ENCODE measurements at regions not wholly inside any gene's neighbourhood (a gene's known extent, or its start where the extent isn't known, plus 50 kb on each side); places are given as distances from the start of the nearest gene placed in this dataset.
A peak's percentile ranks its signal among the peaks of the same experiment; 100 is the strongest.

DNA sequence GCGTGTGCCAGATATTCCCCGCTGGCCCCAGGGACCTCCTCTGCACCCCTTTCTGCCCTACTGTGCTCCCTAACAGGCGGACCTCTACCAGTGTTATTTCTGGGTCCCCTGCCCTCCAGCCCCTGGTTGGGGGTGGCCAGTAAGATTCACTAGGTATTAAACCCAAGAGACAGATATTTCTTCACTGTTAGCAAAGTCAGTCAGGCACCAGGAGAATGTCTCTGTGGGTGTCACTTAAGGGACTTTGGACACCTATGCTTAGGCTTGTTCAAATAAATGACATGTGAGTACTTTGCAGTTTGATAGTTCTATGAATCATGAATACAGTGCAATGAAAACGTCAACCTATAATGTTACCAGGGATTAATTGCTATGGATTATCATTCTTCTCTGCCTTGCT is 234.3 kb upstream of the IGFBP3 start (continued):
- TF ChIP-seq, protein P1, sequence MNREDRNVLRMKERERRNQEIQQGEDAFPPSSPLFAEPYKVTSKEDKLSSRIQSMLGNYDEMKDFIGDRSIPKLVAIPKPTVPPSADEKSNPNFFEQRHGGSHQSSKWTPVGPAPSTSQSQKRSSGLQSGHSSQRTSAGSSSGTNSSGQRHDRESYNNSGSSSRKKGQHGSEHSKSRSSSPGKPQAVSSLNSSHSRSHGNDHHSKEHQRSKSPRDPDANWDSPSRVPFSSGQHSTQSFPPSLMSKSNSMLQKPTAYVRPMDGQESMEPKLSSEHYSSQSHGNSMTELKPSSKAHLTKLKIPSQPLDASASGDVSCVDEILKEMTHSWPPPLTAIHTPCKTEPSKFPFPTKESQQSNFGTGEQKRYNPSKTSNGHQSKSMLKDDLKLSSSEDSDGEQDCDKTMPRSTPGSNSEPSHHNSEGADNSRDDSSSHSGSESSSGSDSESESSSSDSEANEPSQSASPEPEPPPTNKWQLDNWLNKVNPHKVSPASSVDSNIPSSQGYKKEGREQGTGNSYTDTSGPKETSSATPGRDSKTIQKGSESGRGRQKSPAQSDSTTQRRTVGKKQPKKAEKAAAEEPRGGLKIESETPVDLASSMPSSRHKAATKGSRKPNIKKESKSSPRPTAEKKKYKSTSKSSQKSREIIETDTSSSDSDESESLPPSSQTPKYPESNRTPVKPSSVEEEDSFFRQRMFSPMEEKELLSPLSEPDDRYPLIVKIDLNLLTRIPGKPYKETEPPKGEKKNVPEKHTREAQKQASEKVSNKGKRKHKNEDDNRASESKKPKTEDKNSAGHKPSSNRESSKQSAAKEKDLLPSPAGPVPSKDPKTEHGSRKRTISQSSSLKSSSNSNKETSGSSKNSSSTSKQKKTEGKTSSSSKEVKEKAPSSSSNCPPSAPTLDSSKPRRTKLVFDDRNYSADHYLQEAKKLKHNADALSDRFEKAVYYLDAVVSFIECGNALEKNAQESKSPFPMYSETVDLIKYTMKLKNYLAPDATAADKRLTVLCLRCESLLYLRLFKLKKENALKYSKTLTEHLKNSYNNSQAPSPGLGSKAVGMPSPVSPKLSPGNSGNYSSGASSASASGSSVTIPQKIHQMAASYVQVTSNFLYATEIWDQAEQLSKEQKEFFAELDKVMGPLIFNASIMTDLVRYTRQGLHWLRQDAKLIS (CRISPR knock-in tag; IDR thresholded peaks at IDR 0.05; ENCODE audit: borderline replicate concordance), result no peak
- no peak for TF ChIP-seq NFATC4 (CRISPR knock-in tag; IDR thresholded peaks at IDR 0.05)
- TF ChIP-seq, protein P2, sequence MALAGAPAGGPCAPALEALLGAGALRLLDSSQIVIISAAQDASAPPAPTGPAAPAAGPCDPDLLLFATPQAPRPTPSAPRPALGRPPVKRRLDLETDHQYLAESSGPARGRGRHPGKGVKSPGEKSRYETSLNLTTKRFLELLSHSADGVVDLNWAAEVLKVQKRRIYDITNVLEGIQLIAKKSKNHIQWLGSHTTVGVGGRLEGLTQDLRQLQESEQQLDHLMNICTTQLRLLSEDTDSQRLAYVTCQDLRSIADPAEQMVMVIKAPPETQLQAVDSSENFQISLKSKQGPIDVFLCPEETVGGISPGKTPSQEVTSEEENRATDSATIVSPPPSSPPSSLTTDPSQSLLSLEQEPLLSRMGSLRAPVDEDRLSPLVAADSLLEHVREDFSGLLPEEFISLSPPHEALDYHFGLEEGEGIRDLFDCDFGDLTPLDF (CRISPR knock-in tag; IDR thresholded peaks at IDR 0.05), result no peak
- no peak for TF ChIP-seq IRF2 (CRISPR knock-in tag; IDR thresholded peaks at IDR 0.05; ENCODE audit: borderline replicate concordance, low read depth)
- TF ChIP-seq, protein P3, sequence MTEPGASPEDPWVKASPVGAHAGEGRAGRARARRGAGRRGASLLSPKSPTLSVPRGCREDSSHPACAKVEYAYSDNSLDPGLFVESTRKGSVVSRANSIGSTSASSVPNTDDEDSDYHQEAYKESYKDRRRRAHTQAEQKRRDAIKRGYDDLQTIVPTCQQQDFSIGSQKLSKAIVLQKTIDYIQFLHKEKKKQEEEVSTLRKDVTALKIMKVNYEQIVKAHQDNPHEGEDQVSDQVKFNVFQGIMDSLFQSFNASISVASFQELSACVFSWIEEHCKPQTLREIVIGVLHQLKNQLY (CRISPR knock-in tag; IDR thresholded peaks at IDR 0.05), result no peak
- TF ChIP-seq EMX1 (CRISPR knock-in tag; IDR thresholded peaks at IDR 0.05), result no peak
- no peak for TF ChIP-seq HMGA2 (CRISPR knock-in tag; IDR thresholded peaks at IDR 0.05)
- TF ChIP-seq, protein P4, sequence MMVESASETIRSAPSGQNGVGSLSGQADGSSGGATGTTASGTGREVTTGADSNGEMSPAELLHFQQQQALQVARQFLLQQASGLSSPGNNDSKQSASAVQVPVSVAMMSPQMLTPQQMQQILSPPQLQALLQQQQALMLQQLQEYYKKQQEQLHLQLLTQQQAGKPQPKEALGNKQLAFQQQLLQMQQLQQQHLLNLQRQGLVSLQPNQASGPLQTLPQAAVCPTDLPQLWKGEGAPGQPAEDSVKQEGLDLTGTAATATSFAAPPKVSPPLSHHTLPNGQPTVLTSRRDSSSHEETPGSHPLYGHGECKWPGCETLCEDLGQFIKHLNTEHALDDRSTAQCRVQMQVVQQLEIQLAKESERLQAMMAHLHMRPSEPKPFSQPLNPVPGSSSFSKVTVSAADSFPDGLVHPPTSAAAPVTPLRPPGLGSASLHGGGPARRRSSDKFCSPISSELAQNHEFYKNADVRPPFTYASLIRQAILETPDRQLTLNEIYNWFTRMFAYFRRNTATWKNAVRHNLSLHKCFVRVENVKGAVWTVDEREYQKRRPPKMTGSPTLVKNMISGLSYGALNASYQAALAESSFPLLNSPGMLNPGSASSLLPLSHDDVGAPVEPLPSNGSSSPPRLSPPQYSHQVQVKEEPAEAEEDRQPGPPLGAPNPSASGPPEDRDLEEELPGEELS (CRISPR knock-in tag; IDR thresholded peaks at IDR 0.05), result no peak
- no peak for TF ChIP-seq RELA (CRISPR knock-in tag; IDR thresholded peaks at IDR 0.05; ENCODE audit: borderline replicate concordance)
- TF ChIP-seq, protein P5, sequence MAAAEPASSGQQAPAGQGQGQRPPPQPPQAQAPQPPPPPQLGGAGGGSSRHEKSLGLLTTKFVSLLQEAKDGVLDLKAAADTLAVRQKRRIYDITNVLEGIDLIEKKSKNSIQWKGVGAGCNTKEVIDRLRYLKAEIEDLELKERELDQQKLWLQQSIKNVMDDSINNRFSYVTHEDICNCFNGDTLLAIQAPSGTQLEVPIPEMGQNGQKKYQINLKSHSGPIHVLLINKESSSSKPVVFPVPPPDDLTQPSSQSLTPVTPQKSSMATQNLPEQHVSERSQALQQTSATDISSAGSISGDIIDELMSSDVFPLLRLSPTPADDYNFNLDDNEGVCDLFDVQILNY (CRISPR knock-in tag; IDR thresholded peaks at IDR 0.05), result no peak
- TF ChIP-seq TEAD4 (CRISPR knock-in tag; IDR thresholded peaks at IDR 0.05), result no peak
- TF ChIP-seq ETV6 (CRISPR knock-in tag; IDR thresholded peaks at IDR 0.05), result no peak
- no peak for TF ChIP-seq ZNF416 (CRISPR knock-in tag; IDR thresholded peaks at IDR 0.05)
- TF ChIP-seq NR3C1 (CRISPR knock-in tag; conservative IDR thresholded peaks at IDR 0.05; ENCODE audit: low read depth), result no peak
- TF ChIP-seq, protein P6, sequence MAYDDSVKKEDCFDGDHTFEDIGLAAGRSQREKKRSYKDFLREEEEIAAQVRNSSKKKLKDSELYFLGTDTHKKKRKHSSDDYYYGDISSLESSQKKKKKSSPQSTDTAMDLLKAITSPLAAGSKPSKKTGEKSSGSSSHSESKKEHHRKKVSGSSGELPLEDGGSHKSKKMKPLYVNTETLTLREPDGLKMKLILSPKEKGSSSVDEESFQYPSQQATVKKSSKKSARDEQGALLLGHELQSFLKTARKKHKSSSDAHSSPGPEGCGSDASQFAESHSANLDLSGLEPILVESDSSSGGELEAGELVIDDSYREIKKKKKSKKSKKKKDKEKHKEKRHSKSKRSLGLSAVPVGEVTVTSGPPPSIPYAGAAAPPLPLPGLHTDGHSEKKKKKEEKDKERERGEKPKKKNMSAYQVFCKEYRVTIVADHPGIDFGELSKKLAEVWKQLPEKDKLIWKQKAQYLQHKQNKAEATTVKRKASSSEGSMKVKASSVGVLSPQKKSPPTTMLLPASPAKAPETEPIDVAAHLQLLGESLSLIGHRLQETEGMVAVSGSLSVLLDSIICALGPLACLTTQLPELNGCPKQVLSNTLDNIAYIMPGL (CRISPR knock-in tag; IDR thresholded peaks at IDR 0.05), result no peak

DNA sequence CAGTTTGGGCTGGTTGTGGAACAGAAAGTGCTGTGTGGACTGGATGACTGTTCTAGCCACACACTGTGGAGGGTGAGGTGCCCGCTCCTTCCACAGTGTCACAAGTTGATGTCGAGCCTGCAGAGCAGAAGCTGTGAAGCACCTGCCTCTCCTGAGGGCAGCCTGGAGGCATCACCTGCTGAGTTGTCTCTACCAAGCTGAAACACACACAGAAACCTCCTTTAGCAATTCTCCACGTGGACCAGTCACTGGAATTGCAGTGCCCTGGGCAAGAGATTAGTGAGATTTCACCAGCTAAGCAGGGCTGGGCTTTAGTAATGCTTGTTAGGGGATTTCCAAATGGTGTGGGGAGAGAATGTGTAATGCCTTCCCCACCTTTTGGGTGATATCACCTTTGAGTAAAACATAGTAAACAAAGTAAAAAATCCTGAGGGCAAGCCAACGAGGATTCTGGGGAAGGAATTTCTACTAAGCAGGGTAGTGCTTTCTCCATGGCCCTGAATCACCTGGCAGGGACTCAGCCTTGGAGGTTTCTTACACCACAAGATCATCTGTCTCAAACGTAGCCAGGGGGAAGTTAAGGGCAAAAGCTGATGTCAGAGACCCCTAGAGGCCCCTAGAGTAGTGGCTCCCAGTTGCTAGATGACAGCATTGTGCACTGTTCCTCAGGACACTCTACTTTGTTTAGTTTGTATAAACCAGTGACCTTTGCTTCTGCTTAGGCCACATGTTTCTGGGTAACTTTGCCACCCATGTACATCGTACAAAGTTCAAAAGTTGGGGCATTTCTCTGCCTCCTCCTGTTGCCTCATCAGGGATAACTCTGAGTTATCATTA is 233.1 kb upstream of the IGFBP3 start:
- Mint-ChIP-seq H3K27ac (no peak overlapping the region), H3K9me3 (peaks cover 4% of the 10 kb centered on the region), H3K27me3 (ENCODE audit: low read depth) (no peaks in the 10 kb centered on the region), H3K4me1 (peaks cover 8% of the 10 kb centered on the region; the same call in 1 of the 2 replicates), H3K36me3 (no peaks in the 10 kb centered on the region), H3K4me3 (no peak overlapping the region)
- DNase-seq (ENCODE audit: low spot score), result no peak
- peak; percentile 71 for ATAC-seq
- TF ChIP-seq, protein P7, sequence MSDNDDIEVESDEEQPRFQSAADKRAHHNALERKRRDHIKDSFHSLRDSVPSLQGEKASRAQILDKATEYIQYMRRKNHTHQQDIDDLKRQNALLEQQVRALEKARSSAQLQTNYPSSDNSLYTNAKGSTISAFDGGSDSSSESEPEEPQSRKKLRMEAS (CRISPR knock-in tag; IDR thresholded peaks at IDR 0.05), result no peak
- no peak for TF ChIP-seq GTF2I (CRISPR knock-in tag; conservative IDR thresholded peaks at IDR 0.05)
- TF ChIP-seq GABPB1 (CRISPR knock-in tag; IDR thresholded peaks at IDR 0.05), result peak; percentile 33; the same call in 1 of the 2 replicates
- TF ChIP-seq IRF2 (CRISPR knock-in tag; IDR thresholded peaks at IDR 0.05; ENCODE audit: borderline replicate concordance, low read depth), result no peak
- ChIA-PET CTCF (no interaction called here), POLR2A (no interaction called here)
